Left lung (tissue), 4 donors: ENCODE measurements at regions not wholly inside any gene's neighbourhood (a gene's known extent, or its start where the extent isn't known, plus 50 kb on each side); places are given as distances from the start of the nearest gene placed in this dataset.
"Not testable (repeated sequence)": the region's sequence is repeated elsewhere in the genome, so short reads cannot be mapped to it uniquely, and the experiment has no call there.

Experiments used
- ATAC-seq: fragments of 200-7000 bp; cut with Tn5 transposase; one replicate; pipeline ENCODE4 v1.9.1; 2020; ENCODE audit warnings: moderate library complexity
- DNase-seq, 4 donors: peaks; one replicate each; pipeline ENCODE4 v3.0.0-alpha.2; 2013 to 2020
- H3K27ac ChIP-seq, 2 donors: fragments of 200-600 bp; sonication (generic) in 1 of 2; one replicate each; pipeline versions ENCODE4 v1.5.0 to v1.8.0; 2020 to 2021
- H3K27me3 ChIP-seq, 2 donors: fragments of 200-600 bp; sonication (generic) in 1 of 2; one replicate each; pipeline versions ENCODE4 v1.5.0 to v1.8.0; 2020 to 2021
- H3K36me3 ChIP-seq, 2 donors: fragments of 200-600 bp; sonication (generic) in 1 of 2; one replicate each; pipeline versions ENCODE4 v1.5.0 to v1.8.0; 2020 to 2021
- H3K4me1 ChIP-seq, 2 donors: fragments of 200-600 bp; one replicate each; pipeline ENCODE4 v1.8.0; 2021
- H3K4me3 ChIP-seq, 2 donors: fragments of 200-600 bp; sonication (generic) in 1 of 2; one replicate each; pipeline versions ENCODE4 v1.5.0 to v1.8.0; 2020 to 2021; ENCODE audit warnings: mild to moderate bottlenecking in 1 of 2
- H3K9me3 ChIP-seq, 2 donors: fragments of 200-600 bp; sonication (generic) in 1 of 2; one replicate each; pipeline versions ENCODE4 v1.5.0 to v1.8.0; 2020 to 2021
- CTCF ChIP-seq, 2 donors: fragments of 200-600 bp; sonication (generic) in 1 of 2; IDR thresholded peaks; one replicate each; pipeline versions ENCODE4 v1.5.0 to v1.8.0; 2021; ENCODE audit warnings: antibody characterized with exemption in 2 of 2
- intact Hi-C, 2 donors: fragments of 100-400 bp; cut with DNase I; formaldehyde crosslinking; loops; one replicate each; pipeline versions ENCODE4 v1.11.2 to v1.14.2; 2022
- donor health status: DM: no; HTN: yes; CAD: no.
- donor health status: DM: no; HTN: no; CAD: no.

- Histone ChIP-seq H3K27ac (no peak overlapping the region), H3K36me3 (no peaks in the 10 kb centered on the region), H3K4me3 (no peak overlapping the region), H3K9me3 (no peaks in the 10 kb centered on the region), H3K27me3 (no peaks in the 10 kb centered on the region), H3K4me1 (peaks cover 10 to 15% of the 10 kb centered on the region in 2 donors)
- DNase-seq (no peak), ATAC-seq (no peak)
- no peak for TF ChIP-seq CTCF (IDR thresholded peaks at IDR 0.05)
- intact Hi-C loops = no loop called here
Observed at GRCh38 chr2:239818531-239819011, 206.6 kb downstream of the NDUFA10 start.

- no peak for DNase-seq
- H3K4me3 ChIP-seq = no peak overlapping the region
Observed at GRCh38 chr2:239818086-239818485, 207.1 kb downstream of the NDUFA10 start.

GRCh38 chr2:239817468-239818031 lies 207.6 kb downstream of the NDUFA10 start:
- ATAC-seq, intact Hi-C loops, DNase-seq: not testable (repeated sequence)

More at GRCh38 chr2:239818086-239818485, 207.1 kb downstream of the NDUFA10 start:
- Histone ChIP-seq H3K36me3 (no peaks in the 10 kb centered on the region), H3K4me1 (peaks cover 14 to 15% of the 10 kb centered on the region in 2 donors), H3K9me3 (no peaks in the 10 kb centered on the region), H3K27me3 (no peaks in the 10 kb centered on the region), H3K27ac (no peak overlapping the region)
- TF ChIP-seq CTCF (IDR thresholded peaks at IDR 0.05) = no peak
- intact Hi-C loops = no loop called here
- ATAC-seq = no peak

GRCh38 chr2:239816576-239817467 lies 208.3 kb downstream of the NDUFA10 start:
- H3K9me3 ChIP-seq = no peaks in the 10 kb centered on the region
- no peak overlapping the region for H3K4me3 ChIP-seq
- intact Hi-C loops = no loop called here
- TF ChIP-seq CTCF (IDR thresholded peaks at IDR 0.05) = no peak
- no peak for DNase-seq
- no peak for ATAC-seq
- H3K27me3 ChIP-seq = no peaks in the 10 kb centered on the region
- H3K4me1 ChIP-seq = peaks cover 14 to 15% of the 10 kb centered on the region in 2 donors
- no peaks in the 10 kb centered on the region for H3K36me3 ChIP-seq
- H3K27ac ChIP-seq = no peak overlapping the region

More at GRCh38 chr2:239817468-239818031, 207.6 kb downstream of the NDUFA10 start:
- not testable (repeated sequence) for H3K36me3 ChIP-seq, H3K4me3 ChIP-seq, H3K27me3 ChIP-seq, H3K27ac ChIP-seq, H3K9me3 ChIP-seq
- peaks cover 14 to 15% of the 10 kb centered on the region in 2 donors for H3K4me1 ChIP-seq

GRCh38 chr2:239815671-239816070 lies 209.5 kb downstream of the NDUFA10 start:
- intact Hi-C loops = no loop called here
- DNase-seq (no peak), ATAC-seq (no peak)
- H3K4me3 ChIP-seq = no peak overlapping the region
- no peak for TF ChIP-seq CTCF (IDR thresholded peaks at IDR 0.05)
- H3K36me3 ChIP-seq = no peaks in the 10 kb centered on the region
- no peaks in the 10 kb centered on the region for H3K9me3 ChIP-seq
- H3K27me3 ChIP-seq = no peaks in the 10 kb centered on the region
- H3K4me1 ChIP-seq = peaks cover 14 to 15% of the 10 kb centered on the region in 2 donors
- H3K27ac ChIP-seq = no peak overlapping the region
